ENCODE measurements at regions not wholly inside any gene's neighbourhood (a gene's known extent, or its start where the extent isn't known, plus 50 kb on each side); places are given as distances from the start of the nearest gene placed in this dataset.
"Not testable (repeated sequence)": the region's sequence is repeated elsewhere in the genome, so short reads cannot be mapped to it uniquely, and the experiment has no call there.

- TF ChIP-seq EP300 (IDR thresholded peaks at IDR 0.05); CTCF (IDR thresholded peaks at IDR 0.05); POLR2A (IDR thresholded peaks at IDR 0.05; ENCODE audit: low read depth); POLR2AphosphoS5 (IDR thresholded peaks at IDR 0.05): not testable (repeated sequence)
Measured at GRCh38 chr4:45208476-45208875, 482.1 kb upstream of the GNPDA2 start.
